GM12873 (cell line): ENCODE measurements at regions not wholly inside any gene's neighbourhood (a gene's known extent, or its start where the extent isn't known, plus 50 kb on each side); places are given as distances from the start of the nearest gene placed in this dataset.

Experiments used
- TF ChIP-seq, protein P1 (sequence below): IDR thresholded peaks from 2 replicates; pipeline ENCODE4 v1.5.1; 2012; ENCODE audit warnings: low read depth, mild to moderate bottlenecking, moderate library complexity, low read length, control low read depth; ENCODE audit not compliant: insufficient read depth; ENCODE audit errors: missing control alignments

DNA sequence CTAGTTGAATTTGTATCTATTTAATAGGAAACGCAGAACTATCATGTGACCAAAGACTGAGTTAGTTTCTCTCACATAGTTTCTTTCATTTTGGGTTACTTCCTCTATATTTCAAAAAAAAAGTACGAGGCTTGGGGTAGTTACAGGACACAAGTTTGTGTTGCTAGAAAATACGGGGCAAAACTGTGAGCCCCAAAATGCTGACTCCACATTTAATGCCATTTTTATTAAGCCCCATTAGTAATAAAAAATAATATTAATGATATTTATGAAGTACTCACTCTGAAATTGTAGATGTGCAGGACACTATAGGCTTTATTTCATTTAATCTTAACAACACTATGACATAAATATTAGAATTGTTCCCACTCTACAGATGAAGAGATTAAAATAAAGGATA lies 268.6 kb downstream of the DTHD1 start:
- TF ChIP-seq, protein P1, sequence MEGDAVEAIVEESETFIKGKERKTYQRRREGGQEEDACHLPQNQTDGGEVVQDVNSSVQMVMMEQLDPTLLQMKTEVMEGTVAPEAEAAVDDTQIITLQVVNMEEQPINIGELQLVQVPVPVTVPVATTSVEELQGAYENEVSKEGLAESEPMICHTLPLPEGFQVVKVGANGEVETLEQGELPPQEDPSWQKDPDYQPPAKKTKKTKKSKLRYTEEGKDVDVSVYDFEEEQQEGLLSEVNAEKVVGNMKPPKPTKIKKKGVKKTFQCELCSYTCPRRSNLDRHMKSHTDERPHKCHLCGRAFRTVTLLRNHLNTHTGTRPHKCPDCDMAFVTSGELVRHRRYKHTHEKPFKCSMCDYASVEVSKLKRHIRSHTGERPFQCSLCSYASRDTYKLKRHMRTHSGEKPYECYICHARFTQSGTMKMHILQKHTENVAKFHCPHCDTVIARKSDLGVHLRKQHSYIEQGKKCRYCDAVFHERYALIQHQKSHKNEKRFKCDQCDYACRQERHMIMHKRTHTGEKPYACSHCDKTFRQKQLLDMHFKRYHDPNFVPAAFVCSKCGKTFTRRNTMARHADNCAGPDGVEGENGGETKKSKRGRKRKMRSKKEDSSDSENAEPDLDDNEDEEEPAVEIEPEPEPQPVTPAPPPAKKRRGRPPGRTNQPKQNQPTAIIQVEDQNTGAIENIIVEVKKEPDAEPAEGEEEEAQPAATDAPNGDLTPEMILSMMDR, result no peak

DNA sequence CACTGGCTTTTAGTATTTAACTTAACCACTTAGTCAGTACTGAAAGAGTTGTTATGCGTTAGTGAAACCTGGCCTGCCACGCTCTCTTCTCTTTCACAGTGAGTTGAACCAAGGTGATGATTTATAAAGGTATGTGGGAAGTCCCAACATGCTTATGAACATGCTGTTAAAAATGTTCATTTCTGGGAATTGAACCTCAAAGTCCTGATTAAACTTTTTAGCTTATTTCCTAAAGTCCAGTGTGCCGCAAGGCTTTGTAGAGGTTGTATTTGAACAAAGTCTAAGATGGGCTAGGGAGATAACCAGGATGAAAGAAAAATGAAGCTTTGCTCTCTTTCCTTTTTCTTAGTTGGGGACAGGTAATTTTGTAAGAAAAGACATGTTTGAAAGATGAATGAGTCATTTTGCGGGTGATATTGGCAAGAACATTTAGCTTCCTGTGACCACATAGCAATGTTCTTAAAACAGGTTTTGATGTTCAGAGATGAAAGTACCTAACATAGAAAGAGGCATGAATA lies 270.3 kb downstream of the DTHD1 start:
- TF ChIP-seq, protein P1, result no peak

GRCh38 chr4:36553029-36553428 lies 271.6 kb downstream of the DTHD1 start:
- TF ChIP-seq, protein P1, result no peak

DNA sequence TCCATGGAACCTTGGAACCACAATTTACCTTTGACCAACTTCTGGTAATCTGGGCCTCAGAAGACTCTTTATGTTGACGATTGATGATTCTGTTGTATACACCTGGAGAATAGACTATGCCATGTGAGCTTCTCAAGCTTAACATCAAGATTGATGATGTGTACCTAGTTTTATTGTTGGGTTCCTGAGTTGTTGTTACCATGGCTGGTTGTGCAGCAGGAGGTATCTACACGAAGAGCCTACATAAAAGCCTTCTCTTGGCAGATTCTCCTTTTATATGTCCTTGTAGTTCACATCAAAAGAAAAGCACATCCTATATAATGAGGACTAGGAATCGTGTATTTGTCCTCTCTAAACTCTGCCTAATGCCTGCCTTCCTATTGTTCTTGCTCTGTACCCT lies 272.0 kb downstream of the DTHD1 start:
- TF ChIP-seq, protein P1, result no peak

GRCh38 chr4:36556984-36557383 lies 275.6 kb downstream of the DTHD1 start:
- TF ChIP-seq, protein P1, result no peak

DNA sequence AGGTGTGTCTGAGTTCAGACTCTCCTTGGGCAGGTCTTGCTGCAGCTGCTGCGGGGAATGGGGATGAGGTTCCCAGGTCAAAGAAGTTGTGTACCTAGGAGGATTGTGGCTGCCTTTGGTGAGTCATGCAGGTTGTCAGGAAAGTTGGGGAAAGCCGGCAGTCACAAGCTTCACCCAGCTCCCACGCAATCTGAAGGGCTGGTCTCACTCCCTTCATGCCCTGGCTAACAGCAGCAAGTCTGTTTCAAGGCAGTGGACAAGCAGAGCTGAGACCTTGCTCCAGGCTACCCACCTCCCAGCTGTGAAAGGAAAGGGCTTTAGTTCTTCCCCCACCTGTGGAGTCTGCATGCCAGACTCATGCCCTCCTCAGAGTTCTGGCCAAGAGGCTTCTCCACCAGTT lies 287.2 kb downstream of the DTHD1 start:
- TF ChIP-seq, protein P1, result no peak

- TF ChIP-seq, protein P1, result no peak
These were observed 292.0 kb downstream of the DTHD1 start for GRCh38 chr4:36573441-36573840.
